ENCODE measurements at regions not wholly inside any gene's neighbourhood (a gene's known extent, or its start where the extent isn't known, plus 50 kb on each side); places are given as distances from the start of the nearest gene placed in this dataset.

GRCh38 chr7:86202833-86203232 is 440.9 kb upstream of the GRM3 start:
- ATAC-seq = no peak
- H3K4me3 ChIP-seq = no peak overlapping the region
- H3K27ac ChIP-seq = no peak overlapping the region
- H3K27me3 ChIP-seq = no peaks in the 10 kb centered on the region
- no peaks in the 10 kb centered on the region for H3K4me1 ChIP-seq
- DNase-seq = no peak
- no peaks in the 10 kb centered on the region for H3K9me3 ChIP-seq
- intact Hi-C loops (cut with DNase I) = no loop called here
- H3K36me3 ChIP-seq = no peaks in the 10 kb centered on the region
- no peak for TF ChIP-seq CTCF (IDR thresholded peaks at IDR 0.05)

GRCh38 chr7:86201767-86202166 is 441.9 kb upstream of the GRM3 start:
- Histone ChIP-seq H3K27ac (no peak overlapping the region), H3K27me3 (no peaks in the 10 kb centered on the region), H3K4me3 (no peak overlapping the region), H3K4me1 (no peaks in the 10 kb centered on the region), H3K9me3 (no peaks in the 10 kb centered on the region), H3K36me3 (no peaks in the 10 kb centered on the region)
- TF ChIP-seq CTCF (IDR thresholded peaks at IDR 0.05) = no peak
- ATAC-seq (no peak), DNase-seq (no peak)
- intact Hi-C loops (cut with DNase I) = no loop called here

GRCh38 chr7:86199881-86200614 is 443.7 kb upstream of the GRM3 start:
- no peak for ATAC-seq
- Histone ChIP-seq H3K4me3 (no peak overlapping the region), H3K27me3 (no peaks in the 10 kb centered on the region), H3K36me3 (no peaks in the 10 kb centered on the region), H3K27ac (no peak overlapping the region), H3K4me1 (no peaks in the 10 kb centered on the region), H3K9me3 (no peaks in the 10 kb centered on the region)
- intact Hi-C loops (cut with DNase I) = no loop called here
- DNase-seq = no peak
- no peak for TF ChIP-seq CTCF (IDR thresholded peaks at IDR 0.05)

GRCh38 chr7:86190351-86190750 is 453.4 kb upstream of the GRM3 start:
- no peak overlapping the region for H3K27ac ChIP-seq
- H3K36me3 ChIP-seq = no peaks in the 10 kb centered on the region
- no peak overlapping the region for H3K4me3 ChIP-seq
- TF ChIP-seq CTCF (IDR thresholded peaks at IDR 0.05) = no peak
- ATAC-seq (no peak), DNase-seq (no peak)
- no peaks in the 10 kb centered on the region for H3K9me3 ChIP-seq
- no peaks in the 10 kb centered on the region for H3K27me3 ChIP-seq
- no peaks in the 10 kb centered on the region for H3K4me1 ChIP-seq
- intact Hi-C loops (cut with DNase I) = no loop called here

- H3K27me3 ChIP-seq = no peaks in the 10 kb centered on the region
- intact Hi-C loops (cut with DNase I) = no loop called here
- DNase-seq = no peak
- no peaks in the 10 kb centered on the region for H3K9me3 ChIP-seq
- no peaks in the 10 kb centered on the region for H3K36me3 ChIP-seq
- no peak overlapping the region for H3K27ac ChIP-seq
- ATAC-seq = no peak
- H3K4me1 ChIP-seq = no peaks in the 10 kb centered on the region
- no peak overlapping the region for H3K4me3 ChIP-seq
- no peak for TF ChIP-seq CTCF (IDR thresholded peaks at IDR 0.05)
These were observed 462.2 kb upstream of the GRM3 start for GRCh38 chr7:86181474-86181873.

GRCh38 chr7:86164827-86165226 is 478.9 kb upstream of the GRM3 start:
- no peak for TF ChIP-seq CTCF (IDR thresholded peaks at IDR 0.05)
- H3K4me1 ChIP-seq = no peaks in the 10 kb centered on the region
- no peak for DNase-seq
- no peaks in the 10 kb centered on the region for H3K27me3 ChIP-seq
- no peaks in the 10 kb centered on the region for H3K9me3 ChIP-seq
- H3K36me3 ChIP-seq = no peaks in the 10 kb centered on the region
- H3K27ac ChIP-seq = no peak overlapping the region
- intact Hi-C loops (cut with DNase I) = no loop called here
- no peak overlapping the region for H3K4me3 ChIP-seq
- ATAC-seq = no peak

Data from upper lobe of right lung (tissue), 1 donor.